GM19025 (cell line): ENCODE measurements at regions not wholly inside any gene's neighbourhood (a gene's known extent, or its start where the extent isn't known, plus 50 kb on each side); places are given as distances from the start of the nearest gene placed in this dataset.
"Not testable (repeated sequence)": the region's sequence is repeated elsewhere in the genome, so short reads cannot be mapped to it uniquely, and the experiment has no call there.

Source experiments
- ATAC-seq: cut with Tn5 transposase; IDR thresholded peaks from one replicate; pipeline ENCODE4 v1.9.1; 2021; ENCODE audit warnings: mild to moderate bottlenecking, low read depth, moderate library complexity; ENCODE audit not compliant: unreplicated experiment

- ATAC-seq: not testable (repeated sequence)
Observed at GRCh38 chr15:22238959-22239805, 158.9 kb downstream of the OR4M2 start.

DNA sequence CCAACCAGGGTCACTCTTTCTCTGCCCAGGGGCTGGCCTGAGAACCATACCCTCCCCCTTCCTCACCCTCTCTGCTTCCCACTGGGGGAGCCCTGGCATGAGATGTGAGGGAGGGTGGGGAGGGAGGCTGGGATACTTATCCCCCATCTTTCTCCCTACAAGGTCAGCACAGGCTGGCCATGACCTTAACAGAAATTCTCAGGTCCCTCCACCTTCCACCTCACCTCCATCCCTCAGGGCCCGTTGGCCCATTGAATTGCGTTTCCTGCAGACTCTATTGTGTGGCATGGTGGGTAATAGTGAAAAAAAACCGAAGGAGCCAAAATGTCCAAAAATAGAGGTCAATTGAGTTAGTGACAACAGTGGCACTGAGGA, 159.5 kb downstream of the OR4M2 start:
- no peak for ATAC-seq

- ATAC-seq: no peak
Observed at GRCh38 chr15:22240403-22240802, 160.1 kb downstream of the OR4M2 start.

GRCh38 chr15:22240986-22241385, 160.7 kb downstream of the OR4M2 start:
- no peak for ATAC-seq

GRCh38 chr15:22241451-22241850, 161.1 kb downstream of the OR4M2 start:
- ATAC-seq: no peak

GRCh38 chr15:22242311-22242710, 162.0 kb downstream of the OR4M2 start:
- not testable (repeated sequence) for ATAC-seq

GRCh38 chr15:22243440-22244130, 163.3 kb downstream of the OR4M2 start:
- ATAC-seq: no peak

GRCh38 chr15:22249511-22249910, 169.2 kb downstream of the OR4M2 start:
- ATAC-seq: not testable (repeated sequence)

GRCh38 chr15:22250501-22251290, 170.4 kb downstream of the OR4M2 start:
- not testable (repeated sequence) for ATAC-seq

- no peak for ATAC-seq
Observed at GRCh38 chr15:22251422-22251821, 171.1 kb downstream of the OR4M2 start.

- not testable (repeated sequence) for ATAC-seq
Observed at GRCh38 chr15:22252047-22252446, 171.7 kb downstream of the OR4M2 start.

DNA sequence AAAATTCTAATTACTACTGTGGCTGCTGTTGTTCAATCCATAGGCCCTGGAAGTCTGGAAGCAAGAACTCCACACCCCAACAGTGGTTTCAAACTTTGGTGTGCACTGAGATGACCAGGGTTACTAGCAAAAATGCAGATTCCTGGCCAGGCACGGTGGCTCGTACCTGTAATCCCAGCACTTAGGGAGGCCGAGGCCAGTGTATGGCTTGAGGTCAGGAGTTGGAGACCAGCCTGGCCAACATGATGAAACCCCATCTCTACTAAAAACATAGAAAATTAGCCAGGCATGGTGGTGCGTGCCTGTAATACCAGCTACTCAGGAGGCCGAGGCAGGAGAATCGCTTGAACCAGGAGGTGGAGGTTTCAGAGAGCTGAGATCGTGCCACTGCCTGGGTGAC, 172.2 kb downstream of the OR4M2 start:
- ATAC-seq: not testable (repeated sequence)

DNA sequence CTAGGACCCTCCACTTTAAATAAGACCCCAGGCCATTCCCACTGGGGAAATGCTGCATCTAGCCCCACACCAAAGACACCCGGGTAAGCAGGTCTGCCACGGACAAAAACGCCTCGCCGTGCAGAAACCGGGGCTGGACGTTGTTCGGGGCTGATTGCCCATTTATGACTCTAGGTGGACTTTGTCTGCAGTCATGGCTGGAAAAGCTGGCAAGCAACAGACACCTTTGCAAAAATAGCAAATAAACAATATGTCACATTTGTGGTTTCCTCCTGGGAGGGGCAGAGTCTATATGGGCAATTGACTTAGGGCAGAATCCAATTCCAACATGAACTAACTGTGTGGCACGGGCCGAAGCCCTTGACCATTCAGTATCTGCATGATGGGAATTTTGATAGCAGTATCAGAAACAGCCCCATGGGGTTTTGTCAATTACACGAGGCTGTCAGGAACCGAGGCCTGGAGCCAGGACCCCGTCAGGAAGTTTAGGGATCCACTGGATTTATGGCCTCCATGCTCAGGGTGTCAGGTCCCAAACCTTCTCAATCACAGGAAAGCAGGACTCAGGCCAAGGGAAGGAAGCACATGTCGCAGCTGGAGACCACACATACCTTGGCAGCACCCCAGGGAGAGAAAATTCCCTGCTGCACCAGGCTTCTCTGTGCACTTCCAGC, 172.8 kb downstream of the OR4M2 start:
- ATAC-seq: not testable (repeated sequence)

GRCh38 chr15:22253676-22254408, 173.5 kb downstream of the OR4M2 start:
- ATAC-seq: no peak

DNA sequence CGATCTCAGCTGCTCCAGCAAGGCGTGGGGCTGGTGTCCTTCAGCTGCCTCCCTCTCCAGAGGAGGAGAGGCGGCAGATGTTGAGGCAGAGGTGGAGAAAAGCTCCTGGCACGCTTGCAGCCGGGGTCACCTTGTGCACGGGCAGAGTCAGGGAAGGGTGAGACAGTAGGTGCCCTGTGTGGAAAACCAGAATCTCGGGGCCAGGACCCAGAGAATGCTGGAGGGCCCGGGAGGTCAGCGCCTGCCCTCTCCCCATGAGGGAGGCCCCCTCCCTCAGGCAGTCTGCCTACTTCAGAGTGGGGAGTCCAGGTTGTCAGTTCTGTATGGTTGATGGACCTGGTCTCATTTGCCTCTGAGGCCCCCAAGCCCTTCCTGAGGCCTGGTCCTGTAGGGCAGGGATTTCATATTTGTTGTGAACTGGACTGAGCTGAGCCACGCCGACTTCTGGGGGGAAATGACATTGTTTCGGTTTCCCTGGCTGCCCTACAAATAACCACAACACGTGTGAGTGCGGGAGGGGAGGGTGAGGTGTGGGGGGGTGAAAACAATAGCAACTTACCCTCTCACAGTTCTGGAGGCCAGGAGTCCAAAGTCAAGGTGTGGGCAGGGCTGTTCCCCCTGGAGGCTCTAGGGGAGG, 174.2 kb downstream of the OR4M2 start:
- ATAC-seq: not testable (repeated sequence)

DNA sequence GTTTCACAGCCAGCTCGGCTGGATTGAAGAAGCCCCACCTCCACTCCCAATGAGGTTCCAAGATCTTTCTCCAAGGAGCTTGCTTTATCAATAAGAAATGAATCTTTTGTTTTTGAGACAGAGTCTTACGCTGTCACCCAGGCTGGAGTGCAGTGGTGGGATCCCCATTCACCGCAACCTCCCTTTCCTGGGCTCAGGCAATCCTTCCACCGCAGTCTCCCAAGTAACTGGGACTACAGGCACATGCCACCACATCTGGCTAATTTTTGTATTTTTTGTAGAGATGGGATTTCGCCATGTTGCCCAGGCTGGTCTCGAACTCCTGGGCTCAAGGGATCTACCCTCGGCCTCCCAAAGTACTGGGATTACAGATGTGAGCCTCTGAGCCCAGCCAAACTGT, 175.3 kb downstream of the OR4M2 start:
- ATAC-seq: not testable (repeated sequence)

GRCh38 chr15:22256389-22257046, 176.2 kb downstream of the OR4M2 start:
- ATAC-seq: not testable (repeated sequence)

- no peak for ATAC-seq
Observed at GRCh38 chr15:22257047-22258008, 177.0 kb downstream of the OR4M2 start.
